Gastrocnemius medialis (tissue), 4 donors: ENCODE measurements at regions not wholly inside any gene's neighbourhood (a gene's known extent, or its start where the extent isn't known, plus 50 kb on each side); places are given as distances from the start of the nearest gene placed in this dataset.
A peak's percentile ranks its signal among the peaks of the same experiment; 100 is the strongest.

Experiments
- ATAC-seq, 2 donors: fragments of 150-250 bp; one replicate each; pipeline ENCODE4 v1.9.1; 2016
- DNase-seq, 2 donors: peaks; one replicate each; pipeline ENCODE4 v3.0.0-alpha.2; 2019
- H3K27ac ChIP-seq, 4 donors: fragments of 200-600 bp; sonication (generic); 1 replicate in 1 of 4; 2 replicates in 3 of 4; pipeline ENCODE4 v1.5.1; 2016 to 2018; ENCODE audit warnings: mild to moderate bottlenecking in 2 of 4, moderate library complexity in 1 of 4
- H3K27me3 ChIP-seq, 3 donors: fragments of 200-600 bp; sonication (generic) in 2 of 3; 1 replicate in 1 of 3; 2 replicates in 2 of 3; pipeline versions ENCODE4 v1.5.1 to v1.6.0; 2016 to 2019; ENCODE audit warnings: mild to moderate bottlenecking in 1 of 3, moderate library complexity in 1 of 3
- H3K36me3 ChIP-seq, 2 donors: fragments of 200-600 bp; sonication (generic) in 1 of 2; one replicate each; pipeline ENCODE4 v1.5.1; 2017 to 2018
- H3K4me1 ChIP-seq, 2 donors: fragments of 200-600 bp; sonication (generic) in 1 of 2; one replicate each; pipeline ENCODE4 v1.5.1; 2016 to 2017; ENCODE audit warnings: mild to moderate bottlenecking in 2 of 2
- H3K4me3 ChIP-seq, 4 donors: fragments of 200-600 bp; sonication (generic) in 3 of 4; 1 replicate in 1 of 4; 2 replicates in 3 of 4; pipeline ENCODE4 v1.5.1; 2016 to 2019; ENCODE audit warnings: mild to moderate bottlenecking in 2 of 4
- H3K9me3 ChIP-seq, 3 donors: fragments of 200-600 bp; sonication (generic) in 2 of 3; 1 replicate in 1 of 3; 2 replicates in 2 of 3; pipeline ENCODE4 v1.5.1; 2016 to 2019
- POLR2A ChIP-seq, 2 donors: fragments of 450-650 bp; IDR thresholded peaks; one replicate each; pipeline ENCODE4 v1.6.1; 2017; ENCODE audit warnings: antibody characterized with exemption in 2 of 2, mild to moderate bottlenecking in 2 of 2, moderate library complexity in 2 of 2
- in situ Hi-C, 4 donors: fragments of 200-750 bp; cut with MboI; loops; one replicate each; pipeline versions ENCODE4 v1.15.0 to v1.8.0; 2017; ENCODE audit warnings: low sequenced_read_pairs in 4 of 4
- intact Hi-C: fragments of 100-400 bp; cut with DNase I; formaldehyde crosslinking; loops from one replicate; pipeline ENCODE4 v1.15.1; 2023; ENCODE audit warnings: low total_unique reads
- TF ChIP-seq, protein P1 (sequence below), 5 experiments: fragments of 450-650 bp in 3 of 5; fragments of 200-600 bp in 2 of 5; sonication (generic) in 2 of 5; IDR thresholded peaks in 4 of 5; conservative IDR thresholded peaks in 1 of 5; 1 replicate in 4 of 5; 2 replicates in 1 of 5; pipeline ENCODE4 v1.5.1; 2016 to 2019; ENCODE audit warnings: antibody characterized with exemption in 5 of 5, mild to moderate bottlenecking in 3 of 5, moderate library complexity in 3 of 5

DNA sequence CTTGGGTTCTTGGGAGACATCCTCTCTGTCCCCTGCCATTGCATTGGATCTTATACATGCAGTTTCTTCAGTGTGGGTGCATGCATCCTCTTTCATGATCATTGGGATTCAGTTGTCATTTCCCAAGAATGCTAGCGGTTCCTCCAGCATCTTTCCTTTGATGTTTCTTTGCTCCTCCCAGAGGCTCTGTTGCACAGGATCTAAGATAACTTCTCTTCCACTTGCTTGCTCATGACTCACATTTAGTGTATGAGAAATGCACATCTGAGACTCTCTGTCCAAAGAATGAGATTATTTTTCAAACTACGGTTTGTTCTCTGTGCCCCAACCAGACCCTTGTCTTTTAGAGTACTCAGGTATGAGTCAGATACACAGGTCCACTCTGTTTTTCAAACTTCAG, 197.1 kb downstream of the NDFIP2 start:
- Histone ChIP-seq H3K27ac (no peak overlapping the region), H3K4me3 (no peak overlapping the region), H3K4me1 (peaks cover 11 to 20% of the 10 kb centered on the region in 2 donors), H3K27me3 (no peaks in the 10 kb centered on the region), H3K36me3 (no peaks in the 10 kb centered on the region), H3K9me3 (no peaks in the 10 kb centered on the region)
- intact Hi-C loops = loop anchor here (10.0 kb wide), 2 partner anchors 367 to 1337 kb away; no protein-coding TSS in a partner anchor
- DNase-seq (no peak), ATAC-seq (no peak)
- TF ChIP-seq, protein P1, sequence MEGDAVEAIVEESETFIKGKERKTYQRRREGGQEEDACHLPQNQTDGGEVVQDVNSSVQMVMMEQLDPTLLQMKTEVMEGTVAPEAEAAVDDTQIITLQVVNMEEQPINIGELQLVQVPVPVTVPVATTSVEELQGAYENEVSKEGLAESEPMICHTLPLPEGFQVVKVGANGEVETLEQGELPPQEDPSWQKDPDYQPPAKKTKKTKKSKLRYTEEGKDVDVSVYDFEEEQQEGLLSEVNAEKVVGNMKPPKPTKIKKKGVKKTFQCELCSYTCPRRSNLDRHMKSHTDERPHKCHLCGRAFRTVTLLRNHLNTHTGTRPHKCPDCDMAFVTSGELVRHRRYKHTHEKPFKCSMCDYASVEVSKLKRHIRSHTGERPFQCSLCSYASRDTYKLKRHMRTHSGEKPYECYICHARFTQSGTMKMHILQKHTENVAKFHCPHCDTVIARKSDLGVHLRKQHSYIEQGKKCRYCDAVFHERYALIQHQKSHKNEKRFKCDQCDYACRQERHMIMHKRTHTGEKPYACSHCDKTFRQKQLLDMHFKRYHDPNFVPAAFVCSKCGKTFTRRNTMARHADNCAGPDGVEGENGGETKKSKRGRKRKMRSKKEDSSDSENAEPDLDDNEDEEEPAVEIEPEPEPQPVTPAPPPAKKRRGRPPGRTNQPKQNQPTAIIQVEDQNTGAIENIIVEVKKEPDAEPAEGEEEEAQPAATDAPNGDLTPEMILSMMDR (IDR thresholded peaks at IDR 0.05 in 4 of 5, conservative IDR thresholded peaks at IDR 0.05 in 1 of 5) = no peak
- no peak for TF ChIP-seq POLR2A (IDR thresholded peaks at IDR 0.05)
- in situ Hi-C loops = loop anchor here (10.0 to 25.0 kb wide), 3 partner anchors 684 to 1334 kb away; no protein-coding TSS in a partner anchor

DNA sequence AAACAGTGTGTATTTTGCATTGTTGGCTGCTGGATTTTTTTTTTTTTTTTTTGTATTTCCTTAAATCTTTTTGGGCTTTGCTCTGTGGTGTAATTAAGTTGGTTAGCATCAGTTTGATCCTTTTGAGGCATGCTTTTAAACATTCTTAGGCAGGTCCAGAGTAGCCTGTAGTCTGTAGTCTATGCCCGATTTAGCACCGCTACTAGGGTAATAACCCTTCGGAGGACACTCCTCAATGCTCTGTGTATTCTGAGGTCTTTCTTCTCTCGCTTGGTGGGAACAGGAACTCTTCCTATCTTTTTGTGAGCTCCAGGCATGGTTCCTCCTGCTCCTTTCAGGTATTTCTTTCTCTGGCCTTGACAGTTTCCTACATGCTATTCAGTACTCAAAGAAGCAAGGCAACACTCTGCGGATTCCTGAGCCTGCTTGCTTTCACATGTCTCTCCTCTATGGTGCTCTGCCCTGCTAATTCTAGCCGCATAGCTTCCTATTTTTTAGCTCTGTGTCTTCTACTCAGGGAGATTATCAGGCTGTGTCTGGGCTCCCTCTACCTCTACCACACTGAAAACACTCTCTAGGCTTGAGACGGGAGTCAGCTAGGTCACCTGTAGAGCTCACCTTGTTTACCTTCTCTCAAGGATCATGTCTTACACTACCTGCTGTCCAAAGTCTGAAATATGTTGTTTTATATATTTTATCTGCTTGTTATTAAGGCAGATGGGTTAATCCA, 195.1 kb downstream of the NDFIP2 start:
- TF ChIP-seq, protein P1 (IDR thresholded peaks at IDR 0.05 in 4 of 5, conservative IDR thresholded peaks at IDR 0.05 in 1 of 5) = no peak
- TF ChIP-seq POLR2A (IDR thresholded peaks at IDR 0.05) = no peak
- no peaks in the 10 kb centered on the region for H3K9me3 ChIP-seq
- in situ Hi-C loops = loop anchor here (10.0 to 25.0 kb wide), 3 partner anchors 686 to 1336 kb away; no protein-coding TSS in a partner anchor
- no peaks in the 10 kb centered on the region for H3K36me3 ChIP-seq
- peak; percentile 12 to 29 for ATAC-seq
- no peak for DNase-seq
- intact Hi-C loops = loop anchor here (1.0 to 10.0 kb wide), 3 partner anchors 45 to 1339 kb away; no protein-coding TSS in a partner anchor
- H3K4me3 ChIP-seq = no peak overlapping the region
- peak overlapping the region in 3 of 4 donors; percentile 26 to 54 (median 28) for H3K27ac ChIP-seq
- peaks cover 17 to 27% of the 10 kb centered on the region in 2 donors for H3K4me1 ChIP-seq
- H3K27me3 ChIP-seq = no peaks in the 10 kb centered on the region

DNA sequence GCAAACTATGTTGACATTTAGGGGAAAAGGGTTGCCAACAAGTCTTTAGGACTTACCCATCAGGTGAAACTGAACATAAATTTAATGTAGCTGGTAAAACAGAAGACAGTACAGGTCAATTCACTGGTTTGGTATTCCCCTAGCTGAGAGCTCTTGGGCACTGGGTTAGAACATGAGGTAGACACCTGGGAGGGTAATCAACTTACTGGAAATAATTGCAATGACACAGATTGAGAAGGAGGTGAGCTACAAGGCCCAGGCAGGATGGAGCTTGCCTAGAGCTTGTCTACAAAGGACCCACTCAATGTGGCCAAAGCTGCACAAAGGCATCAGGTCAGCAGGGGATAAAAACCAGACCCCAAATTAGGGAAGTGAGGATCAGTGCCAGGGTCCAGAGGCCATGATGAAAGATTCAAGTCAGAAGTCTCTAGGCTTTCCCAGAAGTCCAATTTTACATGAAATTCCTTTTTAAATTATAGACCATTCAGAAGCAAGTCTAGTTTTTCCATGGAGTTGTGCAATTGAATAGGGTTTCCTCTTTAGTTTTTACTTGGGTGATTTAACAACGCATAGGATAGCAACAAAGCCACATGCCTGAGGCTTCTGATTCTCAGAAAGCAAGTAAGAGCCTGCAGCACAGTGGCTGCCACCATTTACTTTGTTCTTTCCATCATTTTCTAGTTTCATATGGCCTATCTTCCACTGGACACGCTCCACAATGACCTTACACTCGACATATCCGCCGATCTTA, 194.0 kb downstream of the NDFIP2 start:
- intact Hi-C loops = loop anchor here (10.0 kb wide), 2 partner anchors 370 to 1340 kb away; no protein-coding TSS in a partner anchor
- no peak for DNase-seq
- H3K27ac ChIP-seq = peak overlapping the region in 2 of 4 donors; percentile 76 to 85
- no peaks in the 10 kb centered on the region for H3K9me3 ChIP-seq
- no peaks in the 10 kb centered on the region for H3K27me3 ChIP-seq
- H3K4me1 ChIP-seq = peaks cover 17 to 27% of the 10 kb centered on the region in 2 donors
- in situ Hi-C loops = loop anchor here (10.0 to 25.0 kb wide), 3 partner anchors 687 to 1337 kb away; no protein-coding TSS in a partner anchor
- no peak for ATAC-seq
- TF ChIP-seq POLR2A (IDR thresholded peaks at IDR 0.05) = no peak
- TF ChIP-seq, protein P1 (IDR thresholded peaks at IDR 0.05 in 4 of 5, conservative IDR thresholded peaks at IDR 0.05 in 1 of 5) = no peak
- H3K4me3 ChIP-seq = no peak overlapping the region
- H3K36me3 ChIP-seq = no peaks in the 10 kb centered on the region

DNA sequence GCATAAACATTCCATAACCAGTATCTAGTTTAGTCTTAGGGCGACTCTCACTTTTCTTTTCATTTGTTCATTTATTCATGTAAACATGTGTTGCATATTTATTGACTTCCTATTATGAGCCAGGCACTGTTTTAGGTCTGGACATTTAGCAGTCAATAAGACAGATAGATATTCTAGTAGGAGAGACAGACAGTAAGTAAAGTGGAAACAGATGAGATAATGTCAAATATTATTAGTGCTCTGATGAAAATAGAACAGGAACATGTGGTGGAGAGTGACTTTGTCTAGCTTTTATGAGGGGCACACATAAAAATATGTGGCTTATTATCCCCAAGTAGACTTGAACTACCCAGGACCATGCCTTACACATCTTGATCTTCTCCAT, 193.0 kb downstream of the NDFIP2 start:
- no peaks in the 10 kb centered on the region for H3K36me3 ChIP-seq
- in situ Hi-C loops (loop anchor here in 1 of 4 donors (10.0 kb wide), 1 partner anchor 691 kb away; no protein-coding TSS in a partner anchor), intact Hi-C loops (loop anchor here (10.0 kb wide), 2 partner anchors 371 to 1341 kb away; no protein-coding TSS in a partner anchor)
- no peak overlapping the region for H3K4me3 ChIP-seq
- H3K27me3 ChIP-seq = no peaks in the 10 kb centered on the region
- no peaks in the 10 kb centered on the region for H3K9me3 ChIP-seq
- H3K4me1 ChIP-seq = peaks cover 17 to 23% of the 10 kb centered on the region in 2 donors
- TF ChIP-seq, protein P1 (IDR thresholded peaks at IDR 0.05 in 4 of 5, conservative IDR thresholded peaks at IDR 0.05 in 1 of 5) = no peak
- TF ChIP-seq POLR2A (IDR thresholded peaks at IDR 0.05) = no peak
- H3K27ac ChIP-seq = peak overlapping the region; percentile 64 to 85 (median 79)
- no peak for DNase-seq
- no peak for ATAC-seq
